GM19351 (cell line): ENCODE measurements at regions not wholly inside any gene's neighbourhood (a gene's known extent, or its start where the extent isn't known, plus 50 kb on each side); places are given as distances from the start of the nearest gene placed in this dataset.

Experiments
- ATAC-seq: cut with Tn5 transposase; IDR thresholded peaks from one replicate; pipeline ENCODE4 v1.9.1; 2021; ENCODE audit warnings: mild to moderate bottlenecking, moderate library complexity; ENCODE audit not compliant: unreplicated experiment

GRCh38 chr2:56613254-56613653, 429.5 kb downstream of the CCDC85A start:
- ATAC-seq: peak; percentile 85

- ATAC-seq: no peak
Measured at GRCh38 chr2:56613920-56614319, 430.1 kb downstream of the CCDC85A start.

- ATAC-seq: no peak
Measured at GRCh38 chr2:56615760-56616159, 432.0 kb downstream of the CCDC85A start.

- no peak for ATAC-seq
Measured at GRCh38 chr2:56624181-56624580, 440.4 kb downstream of the CCDC85A start.

- ATAC-seq: no peak
Measured at GRCh38 chr2:56626927-56627326, 443.1 kb downstream of the CCDC85A start.

- no peak for ATAC-seq
Measured at GRCh38 chr2:56630286-56630685, 446.5 kb downstream of the CCDC85A start.

- no peak for ATAC-seq
Measured at GRCh38 chr2:56647997-56648396, 464.2 kb downstream of the CCDC85A start.

GRCh38 chr2:56648802-56649201, 465.0 kb downstream of the CCDC85A start:
- ATAC-seq: no peak

GRCh38 chr2:56654936-56655335, 471.1 kb downstream of the CCDC85A start:
- ATAC-seq: no peak

GRCh38 chr2:56656826-56657225, 473.0 kb downstream of the CCDC85A start:
- no peak for ATAC-seq

GRCh38 chr2:56666777-56667176, 483.0 kb downstream of the CCDC85A start:
- no peak for ATAC-seq

- ATAC-seq: no peak
Measured at GRCh38 chr2:56671973-56672569, 488.3 kb downstream of the CCDC85A start.

- ATAC-seq: no peak
Measured at GRCh38 chr2:56674084-56674483, 490.3 kb downstream of the CCDC85A start.

- no peak for ATAC-seq
Measured at GRCh38 chr2:56676966-56677365, 493.2 kb downstream of the CCDC85A start.

- no peak for ATAC-seq
Measured at GRCh38 chr2:56680971-56681631, 497.3 kb downstream of the CCDC85A start.

GRCh38 chr2:56681659-56682396, 498.0 kb downstream of the CCDC85A start:
- ATAC-seq: no peak

- no peak for ATAC-seq
Measured at GRCh38 chr2:56682397-56682760, 498.6 kb downstream of the CCDC85A start.

GRCh38 chr2:56684327-56684726, 500.5 kb downstream of the CCDC85A start:
- no peak for ATAC-seq

GRCh38 chr2:56685205-56685604, 501.4 kb downstream of the CCDC85A start:
- ATAC-seq: no peak

- ATAC-seq: no peak
Measured at GRCh38 chr2:56687169-56687568, 503.4 kb downstream of the CCDC85A start.

- ATAC-seq: no peak
Measured at GRCh38 chr2:56688661-56689060, 504.9 kb downstream of the CCDC85A start.

- no peak for ATAC-seq
Measured at GRCh38 chr2:56693501-56693900, 509.7 kb downstream of the CCDC85A start.
